Caco-2 (cell line): ENCODE measurements at regions not wholly inside any gene's neighbourhood (a gene's known extent, or its start where the extent isn't known, plus 50 kb on each side); places are given as distances from the start of the nearest gene placed in this dataset.

Experiments
- BruUV-seq: library from RNA; stranded (reverse); fragments of 400-500 nt; replicated peaks from 2 replicates; lab custom pipeline; 2021; lab: Mats Ljungman, UMichigan
- CTCF ChIA-PET: fragments of 300-600 bp; sonication (Branson Sonifier 250); formaldehyde crosslinking; loops from one replicate; lab custom pipeline; 2022; ENCODE audit warnings: antibody characterized with exemption; lab: Charles Lee
- POLR2A ChIA-PET: fragments of 300-600 bp; sonication (Branson Sonifier 250); formaldehyde crosslinking; loops from one replicate; lab custom pipeline; 2022; ENCODE audit warnings: antibody characterized with exemption; lab: Charles Lee
- DNase-seq, 2 experiments: peaks; one replicate each; pipeline versions ENCODE4 v3.0.0 to v3.0.0-alpha.2; 2020 to 2022
- H3K27me3 ChIP-seq: replicated peaks from 2 replicates; pipeline ENCODE4 v1.6.0; 2011; ENCODE audit warnings: low read length; ENCODE audit not compliant: control insufficient read depth, insufficient read depth
- H3K36me3 ChIP-seq: 2 replicates; pipeline ENCODE4 v1.5.1; 2011; ENCODE audit warnings: low read length; ENCODE audit not compliant: control insufficient read depth, insufficient read depth
- H3K4me1 ChIP-seq: fragments of 250-450 bp; sonication (Bioruptor Pico); 2 replicates; pipeline ENCODE4 v1.5.1; 2020; ENCODE audit warnings: mild to moderate bottlenecking
- H3K4me3 ChIP-seq: 2 replicates; pipeline ENCODE4 v1.5.1; 2011; ENCODE audit warnings: low read depth, mild to moderate bottlenecking, control low read depth, low read length
- H3K9me3 ChIP-seq: fragments of 250-450 bp; sonication (Bioruptor Pico); 2 replicates; pipeline ENCODE4 v1.5.1; 2020; ENCODE audit warnings: mild to moderate bottlenecking, moderate library complexity
- H3K27ac Mint-ChIP-seq: one replicate; pipeline ENCODE4 v1.8.0; 2022; ENCODE audit warnings: mixed read lengths; ENCODE audit not compliant: unreplicated experiment
- H3K27me3 Mint-ChIP-seq: one replicate; pipeline ENCODE4 v1.8.0; 2022; ENCODE audit warnings: mixed read lengths; ENCODE audit not compliant: insufficient read depth, unreplicated experiment
- H3K36me3 Mint-ChIP-seq: one replicate; pipeline ENCODE4 v1.8.0; 2022; ENCODE audit warnings: mild to moderate bottlenecking, mixed read lengths; ENCODE audit not compliant: insufficient read depth, unreplicated experiment
- H3K4me1 Mint-ChIP-seq: one replicate; pipeline ENCODE4 v1.8.0; 2022; ENCODE audit warnings: low read depth, mixed read lengths; ENCODE audit not compliant: unreplicated experiment
- H3K4me3 Mint-ChIP-seq: one replicate; pipeline ENCODE4 v1.8.0; 2022; ENCODE audit warnings: mild to moderate bottlenecking, moderate library complexity, mixed read lengths; ENCODE audit not compliant: unreplicated experiment
- H3K9me3 Mint-ChIP-seq: one replicate; pipeline ENCODE4 v1.8.0; 2022; ENCODE audit warnings: mixed read lengths; ENCODE audit not compliant: unreplicated experiment
- intact Hi-C: fragments of 100-400 bp; cut with micrococcal nuclease; formaldehyde crosslinking; loops from one replicate; pipeline ENCODE4 v1.10.0; 2022; ENCODE audit not compliant: unreplicated experiment
- TF ChIP-seq, protein P1 (sequence below), 2 experiments: fragments of 200-600 bp in 1 of 2; IDR thresholded peaks; 1 replicate in 1 of 2; 2 replicates in 1 of 2; pipeline versions ENCODE4 v1.5.1 to v1.8.0; 2011 to 2022; ENCODE audit warnings: antibody characterized with exemption in 1 of 2, control low read depth in 1 of 2, inconsistent platforms in 1 of 2, low read depth in 1 of 2, low read length in 1 of 2, mild to moderate bottlenecking in 1 of 2, moderate library complexity in 1 of 2; ENCODE audit not compliant: insufficient read depth in 1 of 2, severe bottlenecking in 1 of 2, unreplicated experiment in 1 of 2

DNA sequence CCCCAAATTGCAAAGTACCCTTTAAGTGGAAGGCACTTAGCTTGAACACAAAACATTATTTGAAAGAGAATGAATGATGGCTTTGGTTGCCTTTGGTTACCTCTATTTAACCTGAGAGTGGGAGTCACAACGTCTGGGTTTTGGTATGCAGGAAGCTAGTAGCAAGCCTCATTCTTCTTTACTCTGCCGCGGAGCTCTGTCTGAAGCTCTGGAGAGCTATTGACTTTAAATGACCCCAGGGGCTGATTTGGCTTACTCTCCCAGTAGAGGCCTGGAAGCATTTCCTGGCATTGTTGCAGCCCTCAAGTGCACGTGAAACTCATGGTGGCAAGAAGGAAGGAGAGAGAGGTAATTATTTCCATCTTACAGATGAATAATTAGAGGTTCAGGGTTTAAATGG, 81.8 kb upstream of the MAGEA4 start:
- intact Hi-C loops, result no loop called here
- no peaks in the 10 kb centered on the region for H3K27me3 ChIP-seq
- DNase-seq, result no peak
- no peak overlapping the region for H3K4me3 ChIP-seq
- H3K9me3 ChIP-seq, result no peaks in the 10 kb centered on the region
- Mint-ChIP-seq H3K27me3 (peaks cover 12% of the 10 kb centered on the region), H3K4me1 (peaks cover 5% of the 10 kb centered on the region), H3K9me3 (no peaks in the 10 kb centered on the region), H3K4me3 (no peak overlapping the region), H3K36me3 (no peaks in the 10 kb centered on the region), H3K27ac (no peak overlapping the region)
- TF ChIP-seq, protein P1, sequence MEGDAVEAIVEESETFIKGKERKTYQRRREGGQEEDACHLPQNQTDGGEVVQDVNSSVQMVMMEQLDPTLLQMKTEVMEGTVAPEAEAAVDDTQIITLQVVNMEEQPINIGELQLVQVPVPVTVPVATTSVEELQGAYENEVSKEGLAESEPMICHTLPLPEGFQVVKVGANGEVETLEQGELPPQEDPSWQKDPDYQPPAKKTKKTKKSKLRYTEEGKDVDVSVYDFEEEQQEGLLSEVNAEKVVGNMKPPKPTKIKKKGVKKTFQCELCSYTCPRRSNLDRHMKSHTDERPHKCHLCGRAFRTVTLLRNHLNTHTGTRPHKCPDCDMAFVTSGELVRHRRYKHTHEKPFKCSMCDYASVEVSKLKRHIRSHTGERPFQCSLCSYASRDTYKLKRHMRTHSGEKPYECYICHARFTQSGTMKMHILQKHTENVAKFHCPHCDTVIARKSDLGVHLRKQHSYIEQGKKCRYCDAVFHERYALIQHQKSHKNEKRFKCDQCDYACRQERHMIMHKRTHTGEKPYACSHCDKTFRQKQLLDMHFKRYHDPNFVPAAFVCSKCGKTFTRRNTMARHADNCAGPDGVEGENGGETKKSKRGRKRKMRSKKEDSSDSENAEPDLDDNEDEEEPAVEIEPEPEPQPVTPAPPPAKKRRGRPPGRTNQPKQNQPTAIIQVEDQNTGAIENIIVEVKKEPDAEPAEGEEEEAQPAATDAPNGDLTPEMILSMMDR (IDR thresholded peaks at IDR 0.05; ENCODE audit: insufficient read depth in 1 of 2, low read depth in 1 of 2, low read length in 1 of 2, severe bottlenecking in 1 of 2, unreplicated experiment in 1 of 2), result no peak
- ChIA-PET CTCF (no interaction called here), POLR2A (no interaction called here)
- 0 out of 2 replicates have a peak, but pooled peaks cover 4% of the 10 kb centered on the region for H3K4me1 ChIP-seq
- BruUV-seq, result no TSS peak
- no peaks in the 10 kb centered on the region for H3K36me3 ChIP-seq

DNA sequence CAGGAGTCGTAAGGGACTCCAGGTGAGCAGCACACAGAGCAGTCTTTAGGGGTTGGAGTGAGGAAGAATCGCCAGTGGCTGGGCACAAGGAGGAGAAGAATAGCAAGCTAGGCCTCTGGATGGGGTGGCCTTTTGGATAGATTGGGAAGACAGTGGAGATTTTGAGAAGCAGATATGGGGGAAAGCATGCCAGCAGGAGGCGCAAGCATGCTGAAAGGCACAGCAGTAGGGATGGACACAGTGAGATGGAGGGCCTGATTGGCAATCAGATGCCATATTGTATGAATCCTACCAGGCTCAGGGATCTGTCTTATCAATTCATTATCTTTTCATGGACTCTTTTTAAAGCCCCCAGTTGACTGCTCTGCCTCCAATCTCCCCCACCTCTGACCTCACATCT, 60.4 kb upstream of the MAGEA4 start:
- no peak for DNase-seq
- Histone ChIP-seq H3K4me1 (no peaks in the 10 kb centered on the region), H3K4me3 (no peak overlapping the region), H3K36me3 (no peaks in the 10 kb centered on the region), H3K27me3 (no peaks in the 10 kb centered on the region), H3K9me3 (no peaks in the 10 kb centered on the region)
- no TSS peak for BruUV-seq
- Mint-ChIP-seq H3K27ac (no peak overlapping the region), H3K4me1 (no peaks in the 10 kb centered on the region), H3K36me3 (no peaks in the 10 kb centered on the region), H3K27me3 (peaks cover 12% of the 10 kb centered on the region), H3K4me3 (no peak overlapping the region), H3K9me3 (no peaks in the 10 kb centered on the region)
- TF ChIP-seq, protein P1 (IDR thresholded peaks at IDR 0.05; ENCODE audit: insufficient read depth in 1 of 2, low read depth in 1 of 2, low read length in 1 of 2, severe bottlenecking in 1 of 2, unreplicated experiment in 1 of 2), result no peak
- intact Hi-C loops, result no loop called here
- ChIA-PET CTCF (no interaction called here), POLR2A (no interaction called here)

GRCh38 chrX:151854726-151855495, 57.8 kb upstream of the MAGEA4 start:
- intact Hi-C loops, result no loop called here
- Histone ChIP-seq H3K4me3 (no peak overlapping the region), H3K27me3 (no peaks in the 10 kb centered on the region), H3K36me3 (no peaks in the 10 kb centered on the region), H3K4me1 (no peaks in the 10 kb centered on the region), H3K9me3 (no peaks in the 10 kb centered on the region)
- ChIA-PET POLR2A (no interaction called here), CTCF (no interaction called here)
- no TSS peak for BruUV-seq
- Mint-ChIP-seq H3K4me1 (no peaks in the 10 kb centered on the region), H3K27me3 (peaks cover 9% of the 10 kb centered on the region), H3K9me3 (no peaks in the 10 kb centered on the region), H3K36me3 (no peaks in the 10 kb centered on the region), H3K4me3 (no peak overlapping the region), H3K27ac (no peak overlapping the region)
- TF ChIP-seq, protein P1 (IDR thresholded peaks at IDR 0.05; ENCODE audit: insufficient read depth in 1 of 2, low read depth in 1 of 2, low read length in 1 of 2, severe bottlenecking in 1 of 2, unreplicated experiment in 1 of 2), result no peak
- DNase-seq, result no peak
